Vagina (tissue), 2 donors: ENCODE measurements at regions not wholly inside any gene's neighbourhood (a gene's known extent, or its start where the extent isn't known, plus 50 kb on each side); places are given as distances from the start of the nearest gene placed in this dataset.

ENCODE experiments used
- DNase-seq, 2 donors: peaks; one replicate each; pipeline ENCODE4 v3.0.0-alpha.2; 2017; ENCODE audit errors: extremely low spot score in 2 of 2
- H3K27ac ChIP-seq: fragments of 200-600 bp; sonication (generic); one replicate; pipeline ENCODE4 v1.5.1; 2019
- H3K27me3 ChIP-seq: fragments of 200-600 bp; sonication (generic); one replicate; pipeline ENCODE4 v1.5.1; 2019
- H3K36me3 ChIP-seq, 2 donors: fragments of 200-600 bp; sonication (generic); one replicate each; pipeline ENCODE4 v1.5.1; 2017 to 2019
- H3K4me1 ChIP-seq: fragments of 200-600 bp; sonication (generic); one replicate; pipeline ENCODE4 v1.5.1; 2019
- H3K4me3 ChIP-seq, 2 donors: fragments of 200-600 bp; sonication (generic); 1 replicate in 1 of 2; 2 replicates in 1 of 2; pipeline ENCODE4 v1.5.1; 2016 to 2019
- H3K9me3 ChIP-seq: fragments of 200-600 bp; sonication (generic); one replicate; pipeline ENCODE4 v1.5.1; 2019
- POLR2A ChIP-seq, 2 donors: fragments of 450-650 bp; IDR thresholded peaks; one replicate each; pipeline ENCODE4 v1.6.1; 2017; ENCODE audit warnings: antibody characterized with exemption in 2 of 2, mild to moderate bottlenecking in 2 of 2, moderate library complexity in 2 of 2
- POLR2AphosphoS5 ChIP-seq, 2 donors: sonication (generic); formaldehyde crosslinking; IDR thresholded peaks; one replicate each; pipeline ENCODE4 v1.9.0; 2017; ENCODE audit warnings: antibody characterized with exemption in 2 of 2, mild to moderate bottlenecking in 2 of 2, low read depth in 1 of 2; ENCODE audit not compliant: insufficient read depth in 1 of 2
- intact Hi-C: fragments of 100-400 bp; cut with DNase I; formaldehyde crosslinking; loops from one replicate; pipeline ENCODE4 v1.15.1; 2023
- TF ChIP-seq, protein P1 (sequence below), 3 experiments: fragments of 450-650 bp in 2 of 3; fragments of 200-600 bp in 1 of 3; sonication (generic) in 1 of 3; IDR thresholded peaks; one replicate each; pipeline ENCODE4 v1.5.1; 2017 to 2019; ENCODE audit warnings: antibody characterized with exemption in 3 of 3, mild to moderate bottlenecking in 2 of 3, moderate library complexity in 2 of 3

GRCh38 chr11:69995697-69996096 is 82.4 kb upstream of the ANO1 start:
- Histone ChIP-seq H3K9me3 (no peaks in the 10 kb centered on the region), H3K4me3 (no peak overlapping the region), H3K4me1 (no peaks in the 10 kb centered on the region), H3K36me3 (no peaks in the 10 kb centered on the region), H3K27ac (no peak overlapping the region), H3K27me3 (no peaks in the 10 kb centered on the region)
- intact Hi-C loops, result no loop called here
- TF ChIP-seq POLR2A (IDR thresholded peaks at IDR 0.05) (no peak), POLR2AphosphoS5 (IDR thresholded peaks at IDR 0.05; ENCODE audit: insufficient read depth in 1 of 2, low read depth in 1 of 2) (no peak)
- TF ChIP-seq, protein P1, sequence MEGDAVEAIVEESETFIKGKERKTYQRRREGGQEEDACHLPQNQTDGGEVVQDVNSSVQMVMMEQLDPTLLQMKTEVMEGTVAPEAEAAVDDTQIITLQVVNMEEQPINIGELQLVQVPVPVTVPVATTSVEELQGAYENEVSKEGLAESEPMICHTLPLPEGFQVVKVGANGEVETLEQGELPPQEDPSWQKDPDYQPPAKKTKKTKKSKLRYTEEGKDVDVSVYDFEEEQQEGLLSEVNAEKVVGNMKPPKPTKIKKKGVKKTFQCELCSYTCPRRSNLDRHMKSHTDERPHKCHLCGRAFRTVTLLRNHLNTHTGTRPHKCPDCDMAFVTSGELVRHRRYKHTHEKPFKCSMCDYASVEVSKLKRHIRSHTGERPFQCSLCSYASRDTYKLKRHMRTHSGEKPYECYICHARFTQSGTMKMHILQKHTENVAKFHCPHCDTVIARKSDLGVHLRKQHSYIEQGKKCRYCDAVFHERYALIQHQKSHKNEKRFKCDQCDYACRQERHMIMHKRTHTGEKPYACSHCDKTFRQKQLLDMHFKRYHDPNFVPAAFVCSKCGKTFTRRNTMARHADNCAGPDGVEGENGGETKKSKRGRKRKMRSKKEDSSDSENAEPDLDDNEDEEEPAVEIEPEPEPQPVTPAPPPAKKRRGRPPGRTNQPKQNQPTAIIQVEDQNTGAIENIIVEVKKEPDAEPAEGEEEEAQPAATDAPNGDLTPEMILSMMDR (IDR thresholded peaks at IDR 0.05), result no peak
- no peak for DNase-seq

DNA sequence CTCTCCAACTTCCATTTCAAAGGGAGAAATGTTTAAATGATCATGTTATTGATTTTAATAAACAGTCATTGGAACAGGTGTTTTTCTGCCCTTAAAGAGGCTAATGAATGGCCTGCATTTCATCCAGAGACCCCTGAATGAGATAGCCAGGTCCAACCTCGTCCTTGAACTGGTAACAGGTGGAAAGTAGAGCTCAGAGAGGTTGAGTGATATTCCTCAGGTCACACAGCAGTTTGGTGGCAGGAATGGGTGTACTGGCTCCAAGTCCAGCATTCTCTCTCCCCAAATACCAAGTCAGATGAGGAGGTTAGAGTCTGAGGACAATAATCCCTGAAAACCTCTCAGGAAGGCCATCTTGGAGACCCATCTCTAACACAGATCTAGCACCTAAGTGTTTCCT is 81.7 kb upstream of the ANO1 start:
- TF ChIP-seq POLR2A (IDR thresholded peaks at IDR 0.05), result no peak
- TF ChIP-seq, protein P1 (IDR thresholded peaks at IDR 0.05), result no peak
- TF ChIP-seq POLR2AphosphoS5 (IDR thresholded peaks at IDR 0.05; ENCODE audit: insufficient read depth in 1 of 2, low read depth in 1 of 2), result no peak
- intact Hi-C loops, result no loop called here
- no peaks in the 10 kb centered on the region for H3K36me3 ChIP-seq
- no peak overlapping the region for H3K27ac ChIP-seq
- no peaks in the 10 kb centered on the region for H3K27me3 ChIP-seq
- DNase-seq, result no peak
- no peaks in the 10 kb centered on the region for H3K4me1 ChIP-seq
- H3K4me3 ChIP-seq, result no peak overlapping the region
- no peaks in the 10 kb centered on the region for H3K9me3 ChIP-seq

DNA sequence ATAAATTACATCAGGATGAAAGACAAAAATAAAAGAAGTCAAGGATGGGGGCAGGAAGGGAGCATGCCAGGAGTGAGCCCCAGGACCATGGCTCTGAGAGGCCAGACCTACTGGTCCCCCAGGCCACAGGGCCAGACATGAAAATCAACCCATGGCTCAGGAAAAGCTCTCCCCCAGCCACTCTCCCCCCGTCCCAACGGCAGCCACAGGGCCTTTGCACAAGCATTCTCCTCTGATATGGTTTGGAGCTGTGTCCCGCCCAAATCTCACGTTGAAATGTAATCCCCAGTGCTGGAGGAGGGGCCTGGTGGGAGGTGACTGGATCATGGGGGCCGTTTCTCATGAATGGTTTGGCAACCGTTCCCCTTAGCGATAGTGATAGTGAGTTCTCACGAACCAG is 80.8 kb upstream of the ANO1 start:
- Histone ChIP-seq H3K4me1 (no peaks in the 10 kb centered on the region), H3K27me3 (no peaks in the 10 kb centered on the region)
- intact Hi-C loops, result no loop called here

DNA sequence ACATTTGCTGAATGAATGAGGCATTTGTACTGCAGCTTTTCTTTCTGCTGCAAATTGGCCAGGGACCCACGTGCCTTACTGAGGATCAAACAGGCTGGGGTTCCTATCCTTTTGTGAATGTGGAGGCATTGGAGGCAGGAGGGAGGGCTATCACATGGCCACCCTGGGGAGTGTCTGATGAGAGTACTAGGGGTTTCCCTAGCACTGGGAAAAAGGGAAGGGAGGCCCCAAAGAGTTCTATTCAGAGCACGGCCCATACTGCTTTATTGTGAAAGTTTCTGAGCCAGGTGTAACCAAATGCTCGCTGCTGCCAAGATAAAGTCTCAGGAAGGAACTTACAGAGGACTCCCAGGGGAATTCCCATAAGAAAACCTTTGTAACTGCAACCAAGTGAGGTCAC is 78.4 kb upstream of the ANO1 start:
- Histone ChIP-seq H3K4me3 (no peak overlapping the region), H3K27ac (no peak overlapping the region), H3K36me3 (no peaks in the 10 kb centered on the region), H3K27me3 (no peaks in the 10 kb centered on the region), H3K4me1 (no peaks in the 10 kb centered on the region), H3K9me3 (no peaks in the 10 kb centered on the region)
- intact Hi-C loops, result no loop called here
- no peak for DNase-seq
- TF ChIP-seq, protein P1 (IDR thresholded peaks at IDR 0.05), result no peak
- TF ChIP-seq POLR2A (IDR thresholded peaks at IDR 0.05) (no peak), POLR2AphosphoS5 (IDR thresholded peaks at IDR 0.05; ENCODE audit: insufficient read depth in 1 of 2, low read depth in 1 of 2) (no peak)

More for the DNA sequence above, 80.8 kb upstream of the ANO1 start:
- no peak overlapping the region for H3K27ac ChIP-seq
- no peaks in the 10 kb centered on the region for H3K36me3 ChIP-seq
- no peak for DNase-seq
- no peaks in the 10 kb centered on the region for H3K9me3 ChIP-seq
- TF ChIP-seq POLR2AphosphoS5 (IDR thresholded peaks at IDR 0.05; ENCODE audit: insufficient read depth in 1 of 2, low read depth in 1 of 2) (no peak), POLR2A (IDR thresholded peaks at IDR 0.05) (no peak)
- TF ChIP-seq, protein P1 (IDR thresholded peaks at IDR 0.05), result no peak
- H3K4me3 ChIP-seq, result no peak overlapping the region

DNA sequence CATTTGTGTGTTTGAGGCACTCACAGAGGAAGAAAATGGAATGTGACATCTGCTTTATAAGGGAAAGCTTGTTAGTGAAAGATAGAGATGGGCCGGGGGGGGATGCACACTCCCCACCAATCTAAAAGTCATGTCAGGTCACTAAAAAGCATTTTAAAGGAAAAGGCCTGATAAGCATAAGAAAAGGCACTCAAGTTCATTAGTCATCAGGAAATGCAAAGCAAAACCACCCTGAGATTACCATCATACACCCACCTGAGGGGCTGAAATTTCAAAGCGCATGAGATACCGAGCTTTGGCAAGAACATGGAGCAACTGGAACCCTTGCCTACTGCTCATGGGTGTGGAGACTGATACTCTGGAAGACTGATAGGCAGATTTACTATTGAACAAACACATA is 77.9 kb upstream of the ANO1 start:
- intact Hi-C loops, result no loop called here
- DNase-seq, result no peak
- TF ChIP-seq POLR2AphosphoS5 (IDR thresholded peaks at IDR 0.05; ENCODE audit: insufficient read depth in 1 of 2, low read depth in 1 of 2) (no peak), POLR2A (IDR thresholded peaks at IDR 0.05) (no peak)
- TF ChIP-seq, protein P1 (IDR thresholded peaks at IDR 0.05), result no peak
- Histone ChIP-seq H3K27ac (no peak overlapping the region), H3K27me3 (no peaks in the 10 kb centered on the region), H3K4me1 (no peaks in the 10 kb centered on the region), H3K9me3 (no peaks in the 10 kb centered on the region), H3K36me3 (no peaks in the 10 kb centered on the region), H3K4me3 (no peak overlapping the region)
